ENCODE measurements at regions not wholly inside any gene's neighbourhood (a gene's known extent, or its start where the extent isn't known, plus 50 kb on each side); places are given as distances from the start of the nearest gene placed in this dataset.

- TF ChIP-seq POLR2A (IDR thresholded peaks at IDR 0.05; ENCODE audit: low read depth, low read length) (no peak), POLR2AphosphoS5 (IDR thresholded peaks at IDR 0.05; ENCODE audit: low read depth, low read length) (no peak)
Measured at GRCh38 chr3:27593173-27593572, 109.0 kb upstream of the SLC4A7 start.

Data from GM12892 (cell line).